Suppressor macrophage treated with lipopolysaccharide for 4 hours (primary cell): ENCODE measurements at regions not wholly inside any gene's neighbourhood (a gene's known extent, or its start where the extent isn't known, plus 50 kb on each side); places are given as distances from the start of the nearest gene placed in this dataset.
"Not testable (repeated sequence)": the region's sequence is repeated elsewhere in the genome, so short reads cannot be mapped to it uniquely, and the experiment has no call there.

Source experiments
- DNase-seq: peaks from one replicate; pipeline ENCODE4 v3.0.0-alpha.2; 2020

DNA sequence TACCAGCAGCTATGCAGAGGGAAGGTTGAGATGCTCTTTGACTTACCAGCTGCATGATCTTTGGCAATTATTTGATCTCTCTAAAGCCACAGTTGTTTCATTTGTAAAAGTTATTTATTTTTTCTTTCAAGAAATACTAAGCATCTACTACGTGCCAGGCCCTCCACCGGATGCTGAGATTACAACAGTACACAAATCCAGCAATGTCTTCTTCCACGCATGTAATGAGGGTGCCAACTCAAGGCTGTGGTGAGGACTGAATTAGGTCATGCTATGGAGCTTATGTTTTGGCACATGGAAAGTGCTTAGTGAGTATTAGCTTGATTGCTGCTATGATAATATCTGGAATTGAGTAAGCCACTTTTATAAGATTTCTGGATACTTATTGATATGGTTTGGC lies 358.2 kb downstream of the IRS2 start:
- DNase-seq, result no peak

DNA sequence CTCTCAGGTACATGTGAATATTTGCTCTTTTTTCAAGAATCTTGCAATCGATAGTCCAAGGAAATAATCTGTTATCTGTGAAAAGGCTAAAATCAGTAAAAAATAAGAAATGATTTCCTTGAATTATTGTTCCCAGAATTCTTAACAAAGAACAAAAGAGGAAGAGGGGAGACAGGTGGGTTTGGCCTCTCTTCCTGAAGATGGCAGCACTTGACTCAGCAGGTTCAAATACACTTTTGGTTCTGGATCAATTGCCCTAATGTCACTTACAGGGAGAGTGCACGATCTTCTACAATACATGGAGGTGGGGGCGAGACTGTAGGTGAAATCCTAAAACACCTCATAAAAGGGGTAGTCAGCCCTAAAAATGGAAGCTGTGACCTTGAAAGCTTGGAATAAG lies 358.7 kb downstream of the IRS2 start:
- DNase-seq, result no peak

DNA sequence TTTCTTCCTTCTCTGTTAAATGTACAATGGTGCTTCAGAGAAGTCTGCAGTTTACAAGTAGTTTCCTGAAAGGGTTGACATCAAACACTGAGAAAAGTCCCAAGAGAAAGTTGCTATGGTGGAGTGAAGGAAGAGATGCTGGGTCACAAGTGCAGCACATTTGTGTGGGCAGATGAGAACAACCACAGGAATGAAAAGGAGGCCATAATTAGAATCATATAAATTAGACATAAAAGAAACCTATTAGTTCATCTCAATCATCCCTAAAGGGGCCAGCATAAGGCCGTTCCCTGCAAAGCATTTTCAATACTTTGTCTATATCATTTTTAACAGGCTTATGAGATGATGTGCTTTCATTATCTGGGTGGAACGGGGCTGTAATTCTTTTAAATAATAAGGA lies 359.2 kb downstream of the IRS2 start:
- DNase-seq, result no peak

DNA sequence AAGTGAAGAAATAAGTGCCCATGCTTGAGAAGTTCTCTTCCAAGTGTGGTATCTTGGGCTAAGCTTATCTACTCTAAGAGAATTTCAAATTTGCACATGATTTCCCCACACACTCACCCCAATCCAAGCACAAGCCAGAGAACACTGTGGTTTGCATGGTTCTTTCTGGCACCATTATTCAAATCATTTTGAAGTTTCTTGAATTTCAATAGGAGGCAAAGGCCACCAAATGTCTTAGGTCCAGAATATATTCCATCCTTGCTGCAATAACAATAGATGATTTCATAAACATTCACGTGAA lies 359.7 kb downstream of the IRS2 start:
- DNase-seq, result no peak

DNA sequence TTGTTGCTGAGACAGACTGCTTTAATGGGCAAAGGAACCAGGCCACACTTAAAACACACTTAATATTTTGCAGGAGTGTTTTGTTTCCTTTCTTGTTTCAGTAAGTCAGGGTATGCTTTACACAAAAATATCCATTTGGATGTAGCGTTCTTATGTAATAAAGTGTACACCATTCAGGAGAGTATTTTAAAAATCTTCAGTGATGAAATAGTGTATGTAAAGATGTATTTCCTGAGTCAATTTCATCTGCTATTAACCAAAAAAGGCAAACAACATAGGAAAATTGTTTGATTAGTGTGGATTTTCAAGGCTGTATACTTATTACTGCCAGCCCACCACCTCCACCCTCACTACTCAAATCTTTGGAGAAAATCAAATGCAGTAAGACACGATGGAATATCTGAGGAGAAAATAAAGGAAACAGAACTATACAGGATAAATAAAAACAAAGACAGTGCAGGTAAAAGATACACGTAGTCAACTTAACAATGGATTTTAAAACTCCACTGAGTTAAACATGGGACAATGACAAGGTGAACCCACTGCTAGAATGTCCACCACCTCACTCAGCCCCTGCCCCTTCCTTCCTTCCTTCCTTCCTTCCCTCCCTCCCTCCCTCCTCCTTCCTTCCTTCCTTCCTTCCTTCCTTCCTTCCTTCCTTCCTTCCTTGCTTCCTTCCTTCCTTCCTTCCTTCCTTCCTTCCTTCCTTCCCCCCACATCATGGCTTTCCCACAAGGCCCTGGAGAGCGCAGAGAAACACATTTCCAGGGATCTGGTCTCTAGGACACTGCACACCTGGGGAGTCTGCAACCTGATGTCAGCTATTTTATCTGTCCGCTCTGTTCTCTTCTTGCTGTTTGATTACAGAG lies 360.3 kb downstream of the IRS2 start:
- DNase-seq, result no peak

DNA sequence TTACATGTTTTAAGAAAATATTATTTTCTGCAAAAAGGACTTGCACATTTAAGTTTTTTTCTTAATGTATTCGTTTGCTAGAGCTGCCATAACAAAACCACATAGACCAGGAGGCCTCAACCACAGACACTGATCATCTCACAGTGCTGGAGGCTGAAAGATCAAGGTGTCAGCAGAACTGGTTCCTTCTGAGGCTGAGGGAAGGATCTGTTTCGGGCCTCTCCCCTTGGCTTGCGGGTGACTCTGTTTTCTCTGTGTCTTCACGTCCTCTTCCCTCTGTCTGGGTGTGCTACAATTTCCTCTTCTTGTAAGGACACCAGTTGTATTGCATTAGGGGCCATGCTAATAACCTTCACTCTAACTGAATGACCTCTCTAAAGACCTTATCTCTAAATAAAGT lies 364.2 kb downstream of the IRS2 start:
- DNase-seq, result peak; percentile 29

DNA sequence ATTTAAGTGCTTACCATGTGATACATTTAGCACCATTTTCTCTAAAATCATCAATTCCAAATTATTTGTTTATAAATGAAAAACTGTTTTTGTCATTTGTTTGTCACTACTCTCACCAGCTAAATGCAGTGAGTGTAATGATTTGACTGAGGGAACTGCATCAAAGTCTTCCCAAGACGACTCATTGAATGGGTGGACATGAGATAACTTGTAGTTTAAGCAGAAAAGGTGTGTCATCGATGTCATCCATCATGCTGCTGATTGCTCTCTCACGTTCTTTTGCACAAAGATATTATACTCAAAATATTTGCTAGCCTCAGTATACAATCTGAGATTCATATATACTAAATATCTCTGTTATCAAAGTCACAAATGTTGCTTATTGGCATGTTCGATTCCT lies 366.5 kb downstream of the IRS2 start:
- no peak for DNase-seq

DNA sequence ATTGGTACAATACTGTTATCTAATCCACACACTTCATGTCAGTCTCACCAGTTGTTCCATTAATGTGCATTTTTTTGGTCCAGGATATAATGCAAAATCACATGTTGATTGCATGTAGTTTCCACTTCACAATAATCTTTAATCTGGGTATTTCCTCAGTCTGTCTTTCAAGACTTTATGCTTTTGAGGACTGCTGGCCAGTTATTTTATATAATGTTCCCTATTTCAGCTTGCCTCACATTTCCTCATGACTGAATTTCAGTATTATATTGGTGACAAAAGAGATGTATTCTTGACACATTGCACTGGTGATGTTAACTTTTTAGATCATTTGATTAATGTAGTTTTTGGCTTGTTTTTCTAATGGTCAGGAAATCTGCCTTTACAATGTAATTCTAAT lies 368.3 kb downstream of the IRS2 start:
- peak; percentile 57 for DNase-seq

DNA sequence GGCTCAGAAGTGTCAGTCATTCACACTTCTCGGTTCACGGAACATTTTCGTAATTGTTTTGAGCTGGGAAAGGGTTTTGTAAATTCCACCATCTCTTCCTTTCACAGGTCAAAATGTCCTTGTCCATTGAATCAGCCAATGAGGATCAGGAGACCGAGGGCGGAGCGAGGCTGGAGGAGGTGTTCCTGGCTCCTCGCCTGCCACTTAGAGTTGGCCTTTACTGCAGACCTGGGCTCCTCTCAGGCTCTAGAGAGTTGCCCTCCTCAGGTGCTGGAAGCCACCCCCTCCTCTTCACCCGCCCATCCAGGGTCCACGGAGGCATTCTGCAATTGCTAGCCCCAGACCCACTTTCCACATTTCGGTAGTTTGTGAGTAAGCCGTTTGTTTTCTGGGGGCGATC lies 370.4 kb downstream of the IRS2 start:
- DNase-seq, result no peak

DNA sequence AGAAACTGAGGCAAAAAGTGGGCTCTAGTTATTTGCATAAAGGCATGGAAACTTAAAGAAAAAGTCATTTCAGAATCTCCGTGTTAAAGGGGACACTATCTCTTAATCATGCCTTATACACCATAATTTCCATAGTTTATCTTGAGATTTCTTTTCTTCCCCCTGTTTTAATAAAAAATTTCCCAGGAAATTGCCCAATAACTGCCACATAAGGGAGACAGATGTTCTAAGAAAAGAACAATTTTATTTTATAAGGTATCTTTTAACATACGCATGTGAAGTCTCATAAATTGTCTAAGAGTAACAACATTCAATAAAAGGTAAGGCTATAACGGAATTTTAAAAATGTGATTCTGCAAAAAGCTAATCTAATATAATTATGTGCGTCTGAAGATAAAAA lies 371.3 kb downstream of the IRS2 start:
- DNase-seq, result no peak

DNA sequence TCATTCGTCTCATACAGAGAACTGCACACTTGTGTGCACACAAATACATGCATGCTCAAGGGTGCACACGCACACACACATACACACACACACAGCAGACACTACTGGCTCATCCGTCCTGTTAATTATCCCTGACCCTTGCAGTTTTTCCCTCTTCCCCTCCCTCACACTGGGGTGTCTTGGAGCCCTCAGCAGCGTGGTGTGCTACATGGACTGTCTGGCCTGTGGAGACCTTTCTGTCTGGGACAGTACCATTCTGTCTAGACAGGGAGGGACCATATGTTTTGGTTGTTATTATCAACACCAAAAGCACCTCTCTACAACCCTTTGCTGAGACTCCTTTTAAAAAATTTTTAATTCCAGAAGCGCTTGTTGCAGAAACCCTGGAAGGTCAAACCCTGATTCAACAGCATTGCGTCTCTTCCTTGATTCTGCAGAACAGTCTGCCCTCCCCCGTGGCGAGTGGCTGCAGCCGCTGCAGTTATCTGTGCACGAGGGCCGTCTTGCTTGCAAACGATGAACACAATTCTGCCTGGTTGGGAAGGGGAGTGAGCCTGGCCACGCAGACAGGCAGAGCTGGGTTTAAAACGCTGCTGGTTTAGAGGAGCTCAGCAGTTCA lies 374.0 kb downstream of the IRS2 start:
- DNase-seq, result no peak

DNA sequence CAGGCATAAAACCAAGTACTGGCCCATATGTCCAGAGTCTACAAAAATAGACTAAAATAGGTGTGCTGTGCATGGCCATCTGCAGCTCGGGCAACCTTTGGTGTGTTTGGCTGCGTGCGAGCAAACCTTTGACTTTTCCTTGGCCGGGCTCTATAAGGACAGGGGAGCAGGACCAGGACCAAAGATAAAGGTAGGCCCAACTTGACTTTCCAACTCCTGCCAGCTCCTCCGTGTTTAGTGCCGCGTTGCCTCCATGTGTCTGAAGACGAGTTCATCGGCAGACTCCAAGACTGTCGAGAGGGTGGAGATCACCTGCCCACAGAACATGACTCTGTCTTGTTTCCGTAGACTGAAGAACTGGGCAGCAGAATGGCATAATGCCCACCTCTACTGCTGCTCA lies 375.5 kb downstream of the IRS2 start:
- no peak for DNase-seq

DNA sequence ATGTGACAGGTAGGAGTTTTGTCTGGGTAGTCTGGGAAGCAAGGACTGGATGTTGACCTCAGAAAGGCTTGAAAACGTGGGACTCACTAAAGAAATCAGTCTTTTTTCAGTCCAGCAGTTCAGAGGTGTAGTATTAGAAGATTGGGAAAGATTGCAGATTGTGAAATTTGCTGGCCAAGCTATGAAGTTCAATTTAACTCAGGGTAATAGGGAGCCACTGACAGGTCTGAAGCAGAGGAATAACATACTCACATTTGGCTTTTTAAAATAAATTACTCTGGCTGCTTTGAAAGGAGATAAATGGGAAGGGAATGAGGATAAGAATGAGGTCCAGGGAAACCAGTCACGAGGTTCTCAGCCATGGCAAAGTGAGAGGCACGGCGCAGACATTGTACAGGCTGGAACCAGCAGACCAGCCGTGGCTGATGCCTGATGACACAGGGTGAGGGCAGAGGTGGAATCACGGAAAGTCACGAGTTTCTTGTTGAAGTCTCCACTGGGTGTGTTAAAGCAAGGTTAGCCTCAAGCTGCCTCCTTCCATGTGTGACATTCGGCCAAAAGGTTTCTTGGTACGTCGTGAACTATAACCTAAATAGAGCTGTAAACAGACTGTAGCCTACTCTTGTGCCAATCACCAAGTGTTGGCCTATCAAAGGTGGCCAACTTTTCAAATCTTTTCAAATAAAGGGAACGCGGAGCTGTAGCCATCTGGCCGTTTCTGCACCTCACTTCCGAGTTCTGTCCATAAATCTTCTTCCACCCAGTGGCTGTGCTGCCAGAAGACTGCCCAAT lies 377.6 kb downstream of the IRS2 start:
- no peak for DNase-seq

DNA sequence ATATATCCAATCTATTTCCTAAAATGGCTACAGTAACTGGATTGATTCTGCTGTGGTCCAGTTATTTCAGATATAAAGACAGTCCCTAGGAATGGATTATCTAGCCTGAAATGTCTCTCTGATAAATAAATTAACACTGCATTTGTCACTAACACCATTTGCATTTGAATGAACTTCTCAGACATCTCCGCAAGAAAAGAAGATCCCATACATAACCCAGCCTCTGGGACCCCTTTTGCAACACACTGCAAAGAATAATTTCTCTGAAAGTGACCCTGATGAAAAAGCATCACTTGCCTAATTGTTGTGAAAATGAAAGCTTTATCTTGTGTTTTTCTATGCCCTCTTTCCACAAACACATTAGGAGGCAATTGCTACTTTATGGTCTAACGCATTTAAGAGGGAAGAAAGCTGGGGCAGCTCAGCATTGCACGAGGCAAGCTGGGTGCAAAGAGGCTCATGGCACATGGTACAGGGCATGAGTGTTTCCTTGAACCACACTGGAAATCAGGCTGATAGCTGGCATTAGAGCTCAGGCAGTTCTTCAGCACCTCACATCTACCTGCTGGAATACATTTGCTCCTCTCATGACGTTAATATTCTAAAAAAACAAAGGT lies 379.9 kb downstream of the IRS2 start:
- DNase-seq, result no peak

DNA sequence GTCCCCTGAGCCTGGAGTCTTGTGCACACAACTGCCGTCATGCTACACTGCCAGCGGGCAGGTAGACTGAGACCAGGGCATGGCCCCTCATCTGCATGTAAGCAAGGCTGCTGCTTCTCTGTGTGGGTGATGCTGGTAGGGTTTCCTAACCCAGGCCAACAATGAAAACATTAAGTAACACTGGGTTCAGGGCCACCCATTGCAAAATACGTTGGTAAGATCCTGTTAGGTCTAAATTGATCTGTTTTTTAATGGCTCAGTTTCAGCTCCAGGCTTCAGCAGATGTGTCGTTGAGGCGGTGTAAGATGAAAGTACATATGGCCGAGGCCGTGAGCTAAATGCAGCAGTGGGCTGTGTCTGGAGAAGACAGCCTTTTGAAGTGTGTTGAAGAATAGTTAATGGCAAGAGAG lies 383.4 kb downstream of the IRS2 start:
- no peak for DNase-seq

DNA sequence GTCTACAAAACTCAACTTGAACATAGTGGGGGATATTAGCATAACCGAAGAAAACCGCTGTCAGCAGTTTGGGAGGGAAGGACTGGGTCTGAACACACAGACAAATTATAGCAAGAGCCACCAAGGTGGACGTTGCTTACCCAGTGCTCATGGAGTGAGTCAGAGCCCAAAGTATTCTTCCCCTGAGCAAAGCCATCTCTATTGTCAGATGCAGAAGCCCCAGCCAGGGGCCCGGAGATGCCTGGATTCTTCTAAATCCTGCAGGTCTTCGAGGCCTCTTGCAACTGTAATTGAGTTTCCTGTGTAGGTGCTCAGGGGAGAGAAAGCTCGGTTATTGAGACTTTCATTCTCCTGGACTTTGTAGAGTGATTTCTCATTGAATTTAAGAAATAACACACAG lies 384.5 kb downstream of the IRS2 start:
- DNase-seq, result no peak

DNA sequence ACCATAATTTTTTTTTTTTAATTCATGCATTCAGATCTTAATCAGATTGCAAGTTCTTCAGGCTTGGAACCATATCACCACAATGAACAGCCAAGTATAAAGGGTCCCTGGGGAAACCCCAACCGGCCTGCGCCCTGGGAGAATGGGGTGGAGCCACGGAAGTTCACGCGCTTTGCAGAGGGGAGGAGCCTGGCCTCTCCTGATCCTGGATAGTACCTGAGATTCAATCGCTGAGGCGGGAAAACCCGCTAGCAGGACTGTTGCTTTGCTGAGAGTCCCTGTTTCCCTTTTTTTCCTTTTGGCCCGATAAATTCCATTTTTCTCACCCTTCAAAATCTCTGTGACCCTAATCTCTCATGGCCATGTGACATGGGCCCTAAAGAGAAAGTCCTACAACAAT lies 385.1 kb downstream of the IRS2 start:
- no peak for DNase-seq

DNA sequence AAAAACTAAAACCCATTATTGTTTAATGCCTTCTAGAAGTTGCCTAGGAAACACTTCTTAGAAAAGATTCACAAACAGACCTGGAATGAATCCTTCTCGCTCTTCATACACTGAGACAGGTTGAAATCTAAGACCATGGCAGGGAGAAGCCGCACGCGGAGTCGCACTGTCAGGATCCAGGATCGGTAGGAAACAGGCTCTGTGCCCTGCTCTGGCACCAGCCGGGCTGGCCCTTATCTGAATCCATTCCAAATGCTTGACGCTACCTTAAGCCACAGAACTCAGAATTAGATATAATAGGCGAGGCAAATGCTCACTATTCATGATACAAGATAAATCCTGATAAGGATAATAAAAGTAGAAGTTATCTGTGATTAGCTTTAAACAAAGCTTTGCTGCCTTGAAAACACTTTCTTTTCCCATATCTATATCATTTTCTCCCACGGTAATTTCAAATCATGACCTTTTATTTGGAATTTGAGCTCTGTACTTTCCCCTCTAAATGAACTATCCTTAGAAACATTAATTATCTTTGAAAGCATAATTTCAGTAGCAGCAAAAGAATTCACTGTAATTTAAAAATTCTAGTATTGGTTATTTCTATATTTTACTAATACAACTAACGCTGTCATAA lies 385.6 kb downstream of the IRS2 start:
- no peak for DNase-seq

DNA sequence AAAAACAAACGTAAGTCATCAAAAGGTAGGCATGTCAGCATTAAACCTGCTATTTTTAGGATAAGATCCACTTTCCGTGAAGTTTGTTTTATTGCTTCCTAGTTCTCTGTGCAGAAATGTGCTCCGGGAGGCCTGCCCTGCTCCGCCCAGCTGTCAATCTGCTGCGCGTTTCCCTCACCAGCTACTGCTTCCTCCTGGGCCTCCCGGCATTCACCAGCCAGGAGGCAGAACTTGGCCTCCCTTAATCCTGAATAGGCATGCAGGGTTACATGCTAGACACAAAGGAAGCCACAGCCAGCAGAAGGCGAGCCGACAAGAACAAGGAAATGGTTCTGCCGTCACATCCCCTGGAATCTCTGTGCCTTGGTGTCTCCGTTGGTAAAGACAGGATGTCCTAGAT lies 386.2 kb downstream of the IRS2 start:
- peak; percentile 32 for DNase-seq

DNA sequence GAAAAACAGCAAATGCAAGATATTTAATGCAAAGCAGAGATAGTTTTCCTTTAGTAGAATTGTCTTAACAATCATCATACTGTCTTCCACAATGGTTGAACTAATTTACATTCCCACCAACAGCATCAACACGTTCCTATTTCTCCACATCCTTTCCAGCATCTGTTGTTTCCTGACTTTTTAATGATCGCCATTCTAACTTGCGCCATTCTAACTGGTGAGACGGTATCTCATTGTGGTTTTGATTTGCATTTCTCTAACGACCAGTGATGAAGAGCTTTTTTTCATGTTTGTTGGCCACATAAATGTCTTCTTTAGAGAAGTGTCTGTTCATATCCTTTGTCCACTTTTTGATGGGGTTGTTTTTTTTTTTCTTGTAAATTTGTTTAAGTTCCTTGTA lies 388.3 kb downstream of the IRS2 start:
- not testable (repeated sequence) for DNase-seq

DNA sequence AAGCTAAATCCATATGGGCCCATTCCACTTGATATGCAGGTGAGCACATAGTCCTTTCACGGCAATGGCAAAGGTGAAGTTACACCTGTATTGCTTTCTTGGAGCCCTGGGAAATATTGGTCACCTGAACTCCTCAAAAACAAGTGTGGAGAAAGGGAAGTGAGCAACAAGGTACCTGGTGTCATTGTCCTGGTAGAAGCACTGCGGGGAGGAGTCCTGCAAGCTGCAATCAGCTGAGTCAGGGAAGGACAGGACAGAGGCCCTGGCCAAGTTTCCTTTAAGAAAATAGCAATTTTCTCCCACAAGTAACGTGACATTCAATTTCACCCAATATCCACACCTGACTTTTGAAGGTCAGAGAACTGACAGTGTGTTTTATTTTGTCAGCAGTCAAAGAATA lies 389.1 kb downstream of the IRS2 start:
- DNase-seq, result no peak

DNA sequence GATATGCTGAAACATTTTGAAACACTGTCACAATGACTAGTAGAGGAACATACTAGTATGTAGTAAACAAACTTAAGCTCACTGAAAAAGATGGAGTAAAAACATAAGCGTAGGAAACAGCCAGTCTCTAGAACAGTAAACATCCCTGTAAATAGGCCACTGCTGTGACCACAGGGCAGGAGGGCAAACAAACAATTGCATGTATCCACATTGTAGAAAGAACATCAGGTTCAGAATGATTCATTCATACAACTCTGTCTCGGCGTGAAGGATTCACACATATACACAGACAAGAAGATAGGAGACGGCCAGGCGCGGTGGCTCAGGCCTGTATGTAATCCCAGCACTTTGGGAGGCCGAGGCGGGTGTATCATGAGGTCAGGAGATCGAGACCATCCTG lies 390.1 kb downstream of the IRS2 start:
- no peak for DNase-seq

DNA sequence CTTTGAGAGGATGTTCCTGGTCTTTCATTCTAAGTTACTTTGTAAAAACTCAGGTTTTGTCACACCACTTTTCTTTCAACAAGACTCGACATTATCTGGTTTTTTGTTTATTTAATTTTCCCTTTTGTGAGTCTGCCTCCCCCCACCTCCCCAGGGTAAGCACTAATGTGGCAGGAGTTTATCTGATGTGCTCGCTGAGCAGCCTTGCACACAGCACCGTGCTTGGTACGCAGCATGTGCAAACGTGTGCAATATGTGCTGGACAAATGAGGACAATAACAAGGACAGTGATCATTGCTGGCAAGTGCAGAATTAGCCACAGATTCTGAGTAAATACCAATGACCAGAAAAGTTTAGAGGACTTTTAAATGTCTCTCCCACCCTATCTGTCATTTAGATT lies 391.4 kb downstream of the IRS2 start:
- DNase-seq, result no peak
